DOHH2 (cell line): ENCODE measurements at regions not wholly inside any gene's neighbourhood (a gene's known extent, or its start where the extent isn't known, plus 50 kb on each side); places are given as distances from the start of the nearest gene placed in this dataset.

Experiments used
- CTCF ChIP-seq: fragments of 200-600 bp; sonication (generic); IDR thresholded peaks from one replicate; pipeline ENCODE4 v1.5.1; 2014; ENCODE audit warnings: antibody characterized with exemption, mild to moderate bottlenecking, low read depth, low read length; ENCODE audit not compliant: poor library complexity, severe bottlenecking
- EZH2phosphoT487 ChIP-seq: fragments of 200-600 bp; sonication (generic); IDR thresholded peaks from 2 replicates; pipeline ENCODE4 v1.6.1; 2017; ENCODE audit warnings: borderline replicate concordance, mild to moderate bottlenecking, antibody characterized with exemption, low read length, moderate library complexity, mixed read lengths

GRCh38 chr1:106944721-106945120, 111.8 kb upstream of the PRMT6 start:
- TF ChIP-seq CTCF (no peak), EZH2phosphoT487 (no peak)
